ENCODE measurements at regions not wholly inside any gene's neighbourhood (a gene's known extent, or its start where the extent isn't known, plus 50 kb on each side); places are given as distances from the start of the nearest gene placed in this dataset.

DNA sequence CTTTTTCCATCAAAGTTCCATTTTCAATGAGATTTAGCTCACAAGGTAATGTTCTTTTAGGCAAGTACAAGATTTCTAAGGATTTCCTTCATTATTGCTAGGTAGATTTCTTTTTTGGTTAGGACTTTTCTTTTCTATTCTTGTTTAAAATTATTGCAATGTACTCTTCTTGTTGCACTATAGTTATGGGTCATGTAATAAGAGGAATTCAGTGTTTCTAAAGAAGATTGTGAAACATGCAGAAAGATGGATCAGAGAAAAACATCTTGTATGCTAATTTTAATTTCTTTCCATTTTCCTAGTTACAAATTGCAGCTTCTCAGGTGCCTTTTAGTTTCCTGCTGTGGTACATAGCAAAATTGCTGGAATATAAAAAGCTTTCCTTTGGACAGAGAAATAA lies 56.1 kb downstream of the BTG1 start:
- Histone ChIP-seq H3K36me3 (no peaks in the 10 kb centered on the region), H3K27me3 (replicated peaks) (no peaks in the 10 kb centered on the region), H3K27ac (no peak overlapping the region), H3K4me3 (no peak overlapping the region), H3K4me1 (replicated peaks) (peaks cover 28% of the 10 kb centered on the region), H3K9me3 (replicated peaks) (no peaks in the 10 kb centered on the region)
- DNase-seq (ENCODE audit: low read depth in 1 of 2, low spot score in 2 of 2), result no peak

DNA sequence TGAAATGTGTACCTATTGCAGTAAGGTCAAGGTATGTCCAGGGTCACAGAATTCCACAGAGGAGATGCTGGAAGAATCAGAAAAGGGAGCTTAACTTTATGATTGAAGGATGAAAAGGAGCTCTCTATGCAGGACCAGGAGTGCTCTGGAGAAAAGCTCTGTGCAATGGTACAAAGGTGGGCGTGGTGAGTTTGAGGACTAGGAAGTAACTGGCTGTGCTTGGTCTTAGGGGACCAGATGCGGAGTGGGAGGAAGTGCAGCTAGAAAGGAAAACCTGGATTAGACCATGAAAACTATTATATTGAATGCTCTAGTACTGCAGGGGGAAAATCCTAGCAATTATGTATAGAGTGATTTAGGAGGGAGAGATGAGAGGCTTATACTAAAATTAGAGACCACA lies 56.8 kb downstream of the BTG1 start:
- no peak overlapping the region for H3K4me3 ChIP-seq
- H3K27ac ChIP-seq, result no peak overlapping the region
- DNase-seq (ENCODE audit: low read depth in 1 of 2, low spot score in 2 of 2), result no peak
- no peaks in the 10 kb centered on the region for H3K9me3 ChIP-seq (replicated peaks)
- H3K4me1 ChIP-seq (replicated peaks), result peaks cover 21% of the 10 kb centered on the region
- no peaks in the 10 kb centered on the region for H3K36me3 ChIP-seq
- H3K27me3 ChIP-seq (replicated peaks), result no peaks in the 10 kb centered on the region

DNA sequence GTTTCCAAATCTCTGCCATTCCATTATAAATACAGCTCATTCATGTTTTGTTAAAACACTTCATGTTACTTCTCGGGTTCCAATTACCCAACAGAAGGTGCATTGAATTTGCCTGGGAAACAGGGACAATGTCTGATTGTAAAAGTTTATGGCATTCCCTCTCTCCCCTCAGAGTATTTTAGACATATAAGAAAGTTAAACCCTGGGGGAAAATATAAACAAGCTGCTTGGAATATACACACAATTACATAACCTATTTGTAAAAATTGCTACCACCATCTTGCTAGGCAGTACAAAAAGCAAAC lies 60.0 kb downstream of the BTG1 start:
- Histone ChIP-seq H3K4me1 (replicated peaks) (peaks cover 31% of the 10 kb centered on the region), H3K4me3 (no peak overlapping the region), H3K27me3 (replicated peaks) (no peaks in the 10 kb centered on the region), H3K9me3 (replicated peaks) (no peaks in the 10 kb centered on the region), H3K36me3 (no peaks in the 10 kb centered on the region), H3K27ac (no peak overlapping the region)
- DNase-seq (ENCODE audit: low read depth in 1 of 2, low spot score in 2 of 2), result no peak

DNA sequence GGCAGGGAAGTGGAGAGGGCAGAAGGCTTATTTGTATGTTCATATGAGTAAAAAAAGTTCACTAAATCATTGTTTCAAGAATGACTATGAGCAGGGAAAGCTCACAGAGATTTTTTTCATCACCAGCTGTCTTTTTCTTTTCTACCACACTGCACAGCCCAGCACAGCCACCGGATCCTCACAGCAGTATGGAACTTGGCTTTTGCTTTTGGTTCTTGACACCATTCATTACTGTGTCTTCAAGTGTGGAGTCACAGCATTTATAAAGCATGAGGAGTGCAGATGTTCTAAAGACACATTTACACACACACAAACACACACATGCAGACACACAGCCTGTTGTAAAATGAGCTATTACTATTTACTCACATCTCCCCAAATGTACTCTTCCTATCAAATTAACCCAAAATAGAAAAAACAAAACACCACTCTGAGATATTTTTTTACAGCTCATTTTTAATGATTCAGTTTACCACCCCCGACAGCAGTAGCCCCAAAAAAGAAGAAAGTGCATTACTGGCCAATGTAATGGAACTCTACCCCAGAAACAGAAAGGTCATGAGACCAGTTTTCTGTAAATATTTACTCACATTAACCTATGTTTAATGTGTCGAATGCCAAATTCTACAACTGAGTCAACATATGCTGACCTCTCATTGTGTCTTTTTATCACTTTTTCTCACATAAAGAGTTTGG lies 60.5 kb downstream of the BTG1 start:
- no peak overlapping the region for H3K27ac ChIP-seq
- H3K9me3 ChIP-seq (replicated peaks), result no peaks in the 10 kb centered on the region
- no peaks in the 10 kb centered on the region for H3K27me3 ChIP-seq (replicated peaks)
- no peak for DNase-seq (ENCODE audit: low read depth in 1 of 2, low spot score in 2 of 2)
- no peaks in the 10 kb centered on the region for H3K36me3 ChIP-seq
- H3K4me1 ChIP-seq (replicated peaks), result peaks cover 33% of the 10 kb centered on the region
- no peak overlapping the region for H3K4me3 ChIP-seq

DNA sequence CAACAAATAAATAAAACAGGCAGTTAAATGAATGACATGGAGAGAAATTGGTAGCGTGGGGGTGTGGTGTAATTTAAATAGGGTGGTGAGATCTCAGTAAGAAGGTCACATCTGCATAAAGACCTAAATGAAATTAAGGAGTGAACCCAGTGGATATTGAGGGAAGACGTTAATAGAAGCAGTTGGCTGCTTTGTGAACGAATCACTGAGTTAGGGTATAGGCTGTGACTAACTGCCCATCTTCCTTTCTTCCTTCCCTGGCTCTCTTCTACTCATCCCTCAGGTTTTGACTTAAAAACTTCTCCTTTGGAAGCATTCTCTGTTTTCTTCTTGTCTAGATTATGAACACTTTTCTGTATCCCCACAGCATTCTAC lies 64.7 kb downstream of the BTG1 start:
- Histone ChIP-seq H3K27ac (peak overlapping the region; percentile 82), H3K27me3 (replicated peaks) (no peaks in the 10 kb centered on the region), H3K36me3 (no peaks in the 10 kb centered on the region), H3K4me1 (replicated peaks) (peaks cover 63% of the 10 kb centered on the region), H3K9me3 (replicated peaks) (no peaks in the 10 kb centered on the region), H3K4me3 (no peak overlapping the region)
- no peak for DNase-seq (ENCODE audit: low read depth in 1 of 2, low spot score in 2 of 2)

DNA sequence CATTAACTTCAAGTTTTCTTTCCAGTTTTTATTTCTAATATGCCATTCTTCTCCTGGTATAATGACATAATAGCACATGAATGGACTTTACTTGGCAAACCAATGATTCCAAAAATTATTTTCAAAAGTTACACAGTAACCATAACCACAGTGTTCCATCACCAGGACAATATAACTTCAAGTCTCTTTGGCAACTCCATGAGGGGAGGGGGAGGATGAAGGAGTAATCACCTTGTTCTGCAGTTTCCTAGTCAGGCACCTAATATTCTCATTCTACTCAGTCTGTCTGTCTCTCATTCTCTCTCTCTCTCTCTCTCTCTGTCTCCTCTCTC lies 66.6 kb downstream of the BTG1 start:
- H3K4me3 ChIP-seq, result no peak overlapping the region
- H3K27ac ChIP-seq, result peak overlapping the region; percentile 82
- H3K9me3 ChIP-seq (replicated peaks), result no peaks in the 10 kb centered on the region
- DNase-seq (ENCODE audit: low read depth in 1 of 2, low spot score in 2 of 2), result no peak
- peaks cover 69% of the 10 kb centered on the region for H3K4me1 ChIP-seq (replicated peaks)
- H3K27me3 ChIP-seq (replicated peaks), result no peaks in the 10 kb centered on the region
- no peaks in the 10 kb centered on the region for H3K36me3 ChIP-seq

DNA sequence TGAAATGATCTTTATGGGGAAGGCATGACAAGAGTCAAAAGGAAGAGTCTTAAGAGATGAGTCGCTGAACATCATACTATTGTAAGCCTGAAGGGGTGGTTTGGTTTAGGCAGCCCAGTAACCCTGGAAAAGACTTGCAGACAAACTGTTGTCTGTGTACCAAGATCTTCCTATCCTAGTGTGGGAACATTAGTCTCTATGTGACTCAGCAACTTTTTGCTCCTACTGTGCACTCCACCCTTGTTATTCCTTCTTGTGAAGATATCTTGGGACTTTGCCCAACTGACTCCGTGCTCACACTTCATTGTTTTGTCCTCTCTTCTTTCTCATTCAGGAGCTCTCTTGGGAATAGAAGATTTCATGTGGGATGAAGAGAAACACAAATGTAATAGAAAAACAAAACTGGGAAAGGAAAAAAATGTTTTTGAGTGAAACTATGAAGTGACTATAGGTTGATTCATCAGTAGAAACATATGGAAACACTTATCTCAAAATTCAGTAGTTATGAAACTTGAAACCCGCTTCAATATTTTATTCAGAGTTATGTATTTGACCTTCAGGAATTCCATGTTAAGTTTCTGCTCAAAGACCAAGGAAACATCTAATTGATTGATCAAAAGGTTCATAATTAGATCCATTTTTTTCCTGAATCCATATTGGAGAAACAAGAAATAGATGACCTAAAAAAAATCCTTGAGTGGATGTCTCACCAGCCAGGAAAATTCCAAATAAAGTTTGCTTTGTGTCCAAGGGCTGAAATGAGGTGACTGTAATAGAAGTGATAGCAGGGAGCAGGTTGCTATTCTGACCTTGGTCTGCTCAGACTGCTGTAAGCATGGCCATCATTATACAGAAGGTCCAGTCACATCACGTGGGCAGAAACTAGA lies 67.2 kb downstream of the BTG1 start:
- Histone ChIP-seq H3K4me1 (replicated peaks) (peaks cover 69% of the 10 kb centered on the region), H3K4me3 (no peak overlapping the region)
- peak; percentile 68 to 84 for DNase-seq (ENCODE audit: low read depth in 1 of 2, low spot score in 2 of 2)

DNA sequence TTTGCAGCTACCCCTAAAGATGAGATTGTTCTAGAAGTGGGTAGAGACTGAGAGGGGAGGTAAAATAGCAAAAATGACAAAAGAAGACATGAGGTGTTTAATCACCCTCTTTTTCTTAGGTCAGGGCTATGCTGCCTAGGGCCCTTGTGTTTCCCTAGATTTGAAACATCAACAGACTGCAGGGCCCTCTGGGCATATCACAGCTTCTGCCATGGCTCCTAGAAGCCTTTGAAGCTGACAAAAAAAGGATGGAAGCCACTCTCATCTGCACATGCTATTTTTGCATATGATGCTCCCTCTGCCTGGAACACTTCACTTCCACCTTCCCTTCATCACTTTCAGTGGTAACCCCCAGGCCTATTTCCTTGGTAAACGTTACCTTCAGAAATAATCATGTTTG lies 68.1 kb downstream of the BTG1 start:
- no peak overlapping the region for H3K4me3 ChIP-seq
- no peaks in the 10 kb centered on the region for H3K9me3 ChIP-seq (replicated peaks)
- H3K36me3 ChIP-seq, result no peaks in the 10 kb centered on the region
- no peaks in the 10 kb centered on the region for H3K27me3 ChIP-seq (replicated peaks)
- H3K27ac ChIP-seq, result peak overlapping the region; percentile 82
- H3K4me1 ChIP-seq (replicated peaks), result peaks cover 69% of the 10 kb centered on the region
- DNase-seq (ENCODE audit: low read depth in 1 of 2, low spot score in 2 of 2), result no peak

More for the DNA sequence above, 67.2 kb downstream of the BTG1 start:
- H3K27ac ChIP-seq, result peak overlapping the region; percentile 82
- no peaks in the 10 kb centered on the region for H3K36me3 ChIP-seq
- H3K9me3 ChIP-seq (replicated peaks), result no peaks in the 10 kb centered on the region
- no peaks in the 10 kb centered on the region for H3K27me3 ChIP-seq (replicated peaks)

DNA sequence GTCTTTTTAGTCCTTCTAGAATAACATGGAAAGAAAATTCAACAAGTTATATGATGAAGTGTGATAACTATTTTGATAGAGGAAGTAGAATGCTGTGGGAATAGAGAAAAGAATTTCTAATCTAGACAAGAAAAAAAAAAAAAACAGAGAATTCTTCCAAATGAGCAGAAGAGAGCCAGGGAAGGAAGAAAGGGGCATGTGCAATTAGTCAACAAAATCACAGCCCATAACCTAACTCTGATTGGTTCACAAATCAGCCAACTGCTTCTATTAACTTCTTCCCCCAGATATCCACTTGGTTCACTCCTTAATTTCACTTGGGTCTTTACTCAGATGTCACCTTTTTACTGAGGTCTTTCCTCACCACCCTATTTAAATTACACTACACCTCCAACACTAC lies 69.5 kb downstream of the BTG1 start:
- no peak for DNase-seq (ENCODE audit: low read depth in 1 of 2, low spot score in 2 of 2)
- H3K4me3 ChIP-seq, result no peak overlapping the region
- no peaks in the 10 kb centered on the region for H3K36me3 ChIP-seq
- no peaks in the 10 kb centered on the region for H3K9me3 ChIP-seq (replicated peaks)
- H3K27me3 ChIP-seq (replicated peaks), result no peaks in the 10 kb centered on the region
- peaks cover 62% of the 10 kb centered on the region for H3K4me1 ChIP-seq (replicated peaks)
- H3K27ac ChIP-seq, result peak overlapping the region; percentile 82

DNA sequence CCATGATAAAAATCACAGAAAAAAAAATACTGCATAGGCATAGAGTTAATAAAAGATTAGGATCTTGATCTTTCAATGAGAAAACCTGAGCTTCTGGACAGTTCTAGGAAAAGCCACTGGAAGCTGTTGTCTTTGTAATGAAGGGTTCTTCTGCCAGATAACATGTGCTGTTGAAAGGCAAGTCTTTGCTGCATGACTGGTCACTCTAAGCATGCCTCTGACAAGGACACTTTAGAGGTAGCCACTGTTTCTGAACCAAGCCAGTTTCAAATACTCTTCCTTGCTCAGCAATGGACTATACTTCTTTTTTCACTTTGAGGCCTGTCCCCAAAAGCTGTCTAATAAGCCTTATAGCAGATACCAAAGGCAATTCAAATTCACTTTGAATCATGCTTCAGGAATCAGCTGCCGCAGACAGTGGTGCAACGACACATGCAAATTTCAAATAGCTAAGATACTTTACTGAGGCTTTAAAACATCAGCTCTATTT lies 70.2 kb downstream of the BTG1 start:
- peak overlapping the region; percentile 82 for H3K27ac ChIP-seq
- no peaks in the 10 kb centered on the region for H3K9me3 ChIP-seq (replicated peaks)
- no peaks in the 10 kb centered on the region for H3K36me3 ChIP-seq
- no peak overlapping the region for H3K4me3 ChIP-seq
- peaks cover 57% of the 10 kb centered on the region for H3K4me1 ChIP-seq (replicated peaks)
- peak in 1 of 2 experiments; percentile 39 for DNase-seq (ENCODE audit: low read depth in 1 of 2, low spot score in 2 of 2)
- no peaks in the 10 kb centered on the region for H3K27me3 ChIP-seq (replicated peaks)

DNA sequence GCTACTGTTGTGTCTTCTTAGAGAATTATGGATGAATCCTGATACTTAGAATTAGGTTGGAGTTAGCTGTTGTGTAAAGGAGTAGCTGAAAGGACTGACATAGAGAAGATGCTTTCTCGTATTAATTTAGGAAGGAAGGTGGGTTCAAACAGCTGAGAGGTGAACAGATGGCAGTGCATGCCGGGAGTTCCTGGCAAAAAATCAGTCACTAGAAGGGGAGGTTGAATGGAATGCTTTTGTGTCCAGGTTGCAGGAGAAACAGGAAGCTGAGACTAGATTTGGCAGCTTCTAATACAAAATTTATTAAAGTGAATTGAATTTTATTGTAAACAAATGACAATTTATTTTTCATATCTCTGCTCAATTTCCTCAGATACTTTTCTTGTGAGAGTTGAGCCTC lies 70.8 kb downstream of the BTG1 start:
- Histone ChIP-seq H3K27me3 (replicated peaks) (no peaks in the 10 kb centered on the region), H3K4me1 (replicated peaks) (peaks cover 54% of the 10 kb centered on the region), H3K36me3 (no peaks in the 10 kb centered on the region), H3K27ac (peak overlapping the region; percentile 82; the same call in 1 of the 2 replicates), H3K4me3 (no peak overlapping the region), H3K9me3 (replicated peaks) (no peaks in the 10 kb centered on the region)
- no peak for DNase-seq (ENCODE audit: low read depth in 1 of 2, low spot score in 2 of 2)

DNA sequence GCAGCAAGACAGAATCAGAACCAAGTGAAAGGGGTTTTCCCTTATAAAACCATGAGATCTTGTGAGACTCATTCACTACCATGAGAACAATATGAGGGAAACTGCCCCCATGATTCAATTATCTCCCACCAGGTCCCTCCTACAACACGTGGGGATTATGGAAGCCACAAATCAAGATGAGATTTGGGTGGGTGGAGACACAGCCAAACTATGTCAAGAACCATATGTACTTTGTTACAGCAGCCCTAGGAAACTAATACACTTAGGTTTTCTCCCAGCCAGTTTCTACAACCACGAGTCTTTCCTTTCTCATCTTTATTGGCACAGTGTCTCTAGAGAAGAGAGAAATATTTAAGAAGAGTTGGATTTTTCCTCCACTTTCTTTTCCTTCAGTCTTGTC lies 72.6 kb downstream of the BTG1 start:
- Histone ChIP-seq H3K27me3 (replicated peaks) (no peaks in the 10 kb centered on the region), H3K4me1 (replicated peaks) (peaks cover 36% of the 10 kb centered on the region), H3K4me3 (no peak overlapping the region), H3K36me3 (no peaks in the 10 kb centered on the region), H3K9me3 (replicated peaks) (no peaks in the 10 kb centered on the region), H3K27ac (no peak overlapping the region)
- DNase-seq (ENCODE audit: low read depth in 1 of 2, low spot score in 2 of 2), result no peak

DNA sequence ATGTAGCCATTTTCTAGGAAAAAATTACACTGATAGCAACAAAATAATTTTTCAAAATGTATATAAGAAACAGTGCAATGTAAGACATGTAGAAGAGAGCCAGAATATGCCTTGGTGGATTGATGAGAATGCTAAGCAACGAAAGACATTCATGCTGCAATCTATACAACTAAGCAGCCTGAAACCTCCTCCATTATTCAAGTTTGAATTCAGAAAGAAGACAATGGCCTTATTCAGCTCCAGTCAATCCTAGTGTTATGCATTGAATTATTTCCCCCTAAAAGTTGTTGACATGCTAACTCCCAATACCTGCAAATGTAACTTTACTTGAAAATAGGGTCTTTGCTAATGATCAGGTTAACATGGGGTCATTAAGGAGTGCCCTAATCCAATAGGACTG lies 73.5 kb downstream of the BTG1 start:
- Histone ChIP-seq H3K4me3 (no peak overlapping the region), H3K4me1 (replicated peaks) (peaks cover 26% of the 10 kb centered on the region), H3K27ac (no peak overlapping the region), H3K36me3 (no peaks in the 10 kb centered on the region), H3K9me3 (replicated peaks) (no peaks in the 10 kb centered on the region), H3K27me3 (replicated peaks) (no peaks in the 10 kb centered on the region)
- DNase-seq (ENCODE audit: low read depth in 1 of 2, low spot score in 2 of 2), result no peak

DNA sequence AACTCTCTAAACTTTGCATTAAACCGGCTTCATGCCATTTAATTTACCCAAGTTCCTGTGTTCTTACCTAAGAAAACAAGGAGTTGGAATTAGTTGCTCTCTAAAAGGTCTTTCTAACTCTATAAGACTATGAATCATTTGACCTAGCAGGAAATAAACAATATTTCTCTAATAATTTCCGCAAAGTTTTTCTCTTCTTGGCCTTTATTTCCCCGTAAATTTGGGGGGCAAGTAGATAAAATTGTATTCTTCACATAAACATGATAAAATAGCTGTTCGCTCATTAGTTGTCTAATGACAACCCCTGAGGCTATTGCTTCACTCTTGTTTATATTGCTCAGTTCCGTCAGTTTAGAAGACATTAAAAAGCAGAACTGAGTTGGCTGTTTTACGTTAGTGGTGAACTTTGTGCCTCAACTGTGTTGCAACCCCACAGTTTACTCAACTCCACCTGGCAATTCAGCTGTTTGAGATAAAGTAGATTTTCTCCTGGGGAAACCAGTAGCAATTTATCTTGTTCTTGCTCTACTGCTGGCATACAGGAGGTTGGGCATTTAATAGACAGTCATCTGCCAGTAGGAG lies 74.7 kb downstream of the BTG1 start:
- H3K36me3 ChIP-seq, result no peaks in the 10 kb centered on the region
- H3K4me3 ChIP-seq, result no peak overlapping the region
- no peak overlapping the region for H3K27ac ChIP-seq
- H3K27me3 ChIP-seq (replicated peaks), result no peaks in the 10 kb centered on the region
- peaks cover 14% of the 10 kb centered on the region for H3K4me1 ChIP-seq (replicated peaks)
- no peaks in the 10 kb centered on the region for H3K9me3 ChIP-seq (replicated peaks)
- DNase-seq (ENCODE audit: low read depth in 1 of 2, low spot score in 2 of 2), result no peak

All from SJSA1 (cell line).